ENCODE measurements at regions not wholly inside any gene's neighbourhood (a gene's known extent, or its start where the extent isn't known, plus 50 kb on each side); places are given as distances from the start of the nearest gene placed in this dataset.

- no peak for TF ChIP-seq CTCF (IDR thresholded peaks at IDR 0.05)
- no peak for TF ChIP-seq EZH2 (IDR thresholded peaks at IDR 0.05)
These were observed 318.3 kb downstream of the RRAGC start for GRCh38 chr1:38541223-38541622.
